ENCODE measurements at regions not wholly inside any gene's neighbourhood (a gene's known extent, or its start where the extent isn't known, plus 50 kb on each side); places are given as distances from the start of the nearest gene placed in this dataset.
"Not testable (repeated sequence)": the region's sequence is repeated elsewhere in the genome, so short reads cannot be mapped to it uniquely, and the experiment has no call there.

- Mint-ChIP-seq H3K4me3 (no peak overlapping the region), H3K27me3 (peaks cover 5% of the 10 kb centered on the region), H3K4me1 (no peaks in the 10 kb centered on the region), H3K9me3 (peaks cover 6% of the 10 kb centered on the region), H3K36me3 (ENCODE audit: low read depth) (no peaks in the 10 kb centered on the region), H3K27ac (no peak overlapping the region)
- no peak for DNase-seq
- POLR2A ChIA-PET: no interaction called here
- CTCF ChIA-PET: no interaction called here
Measured at GRCh38 chr9:88870627-88871026, 120.6 kb upstream of the S1PR3 start.

- Mint-ChIP-seq H3K27ac (no peak overlapping the region), H3K4me3 (no peak overlapping the region), H3K27me3 (peaks cover 5% of the 10 kb centered on the region), H3K36me3 (ENCODE audit: low read depth) (no peaks in the 10 kb centered on the region), H3K9me3 (peaks cover 6% of the 10 kb centered on the region), H3K4me1 (no peaks in the 10 kb centered on the region)
- CTCF ChIA-PET: no interaction called here
- DNase-seq: no peak
- POLR2A ChIA-PET: no interaction called here
Measured at GRCh38 chr9:88871669-88872068, 119.6 kb upstream of the S1PR3 start.

GRCh38 chr9:88872192-88872946 lies 118.9 kb upstream of the S1PR3 start:
- no peaks in the 10 kb centered on the region for H3K36me3 Mint-ChIP-seq (ENCODE audit: low read depth)
- POLR2A ChIA-PET: no interaction called here
- CTCF ChIA-PET: no interaction called here
- no peak overlapping the region for H3K4me3 Mint-ChIP-seq
- no peaks in the 10 kb centered on the region for H3K4me1 Mint-ChIP-seq
- peaks cover 6% of the 10 kb centered on the region for H3K9me3 Mint-ChIP-seq
- peaks cover 5% of the 10 kb centered on the region for H3K27me3 Mint-ChIP-seq
- no peak overlapping the region for H3K27ac Mint-ChIP-seq
- DNase-seq: no peak

- no peak for DNase-seq
- H3K27me3 Mint-ChIP-seq: peaks cover 5% of the 10 kb centered on the region
- H3K4me1 Mint-ChIP-seq: no peaks in the 10 kb centered on the region
- no peaks in the 10 kb centered on the region for H3K36me3 Mint-ChIP-seq (ENCODE audit: low read depth)
- no peak overlapping the region for H3K27ac Mint-ChIP-seq
- ChIA-PET POLR2A (no interaction called here), CTCF (no interaction called here)
- no peak overlapping the region for H3K4me3 Mint-ChIP-seq
- peaks cover 6% of the 10 kb centered on the region for H3K9me3 Mint-ChIP-seq
Measured at GRCh38 chr9:88873635-88874034, 117.6 kb upstream of the S1PR3 start.

GRCh38 chr9:88874391-88874790 lies 116.9 kb upstream of the S1PR3 start:
- no peak overlapping the region for H3K4me3 Mint-ChIP-seq
- DNase-seq: no peak
- H3K27ac Mint-ChIP-seq: no peak overlapping the region
- H3K9me3 Mint-ChIP-seq: peaks cover 1% of the 10 kb centered on the region
- H3K36me3 Mint-ChIP-seq (ENCODE audit: low read depth): no peaks in the 10 kb centered on the region
- ChIA-PET CTCF (no interaction called here), POLR2A (no interaction called here)
- no peaks in the 10 kb centered on the region for H3K4me1 Mint-ChIP-seq
- peaks cover 3% of the 10 kb centered on the region for H3K27me3 Mint-ChIP-seq

GRCh38 chr9:88875400-88876120 lies 115.7 kb upstream of the S1PR3 start:
- no peak overlapping the region for H3K27ac Mint-ChIP-seq
- DNase-seq: no peak
- no peak overlapping the region for H3K4me3 Mint-ChIP-seq
- peaks cover 3% of the 10 kb centered on the region for H3K27me3 Mint-ChIP-seq
- ChIA-PET CTCF (no interaction called here), POLR2A (no interaction called here)
- H3K9me3 Mint-ChIP-seq: no peaks in the 10 kb centered on the region
- H3K36me3 Mint-ChIP-seq (ENCODE audit: low read depth): no peaks in the 10 kb centered on the region
- H3K4me1 Mint-ChIP-seq: no peaks in the 10 kb centered on the region

GRCh38 chr9:88880199-88880598 lies 111.1 kb upstream of the S1PR3 start:
- ChIA-PET CTCF (no interaction called here), POLR2A (no interaction called here)
- no peaks in the 10 kb centered on the region for H3K9me3 Mint-ChIP-seq
- no peak for DNase-seq
- no peak overlapping the region for H3K4me3 Mint-ChIP-seq
- no peak overlapping the region for H3K27ac Mint-ChIP-seq
- no peaks in the 10 kb centered on the region for H3K36me3 Mint-ChIP-seq (ENCODE audit: low read depth)
- H3K27me3 Mint-ChIP-seq: peaks cover 5% of the 10 kb centered on the region
- H3K4me1 Mint-ChIP-seq: no peaks in the 10 kb centered on the region

- H3K27ac Mint-ChIP-seq; H3K4me1 Mint-ChIP-seq; H3K9me3 Mint-ChIP-seq; DNase-seq; POLR2A ChIA-PET; H3K4me3 Mint-ChIP-seq; H3K36me3 Mint-ChIP-seq (ENCODE audit: low read depth); H3K27me3 Mint-ChIP-seq; CTCF ChIA-PET: not testable (repeated sequence)
Measured at GRCh38 chr9:88884291-88884690, 107.0 kb upstream of the S1PR3 start.

- CTCF ChIA-PET; DNase-seq; POLR2A ChIA-PET; H3K27me3 Mint-ChIP-seq; H3K4me1 Mint-ChIP-seq; H3K4me3 Mint-ChIP-seq; H3K36me3 Mint-ChIP-seq (ENCODE audit: low read depth); H3K9me3 Mint-ChIP-seq; H3K27ac Mint-ChIP-seq: not testable (repeated sequence)
Measured at GRCh38 chr9:88886762-88887161, 104.5 kb upstream of the S1PR3 start.

GRCh38 chr9:88889386-88889785 lies 101.9 kb upstream of the S1PR3 start:
- Mint-ChIP-seq H3K4me3 (no peak overlapping the region), H3K4me1 (no peaks in the 10 kb centered on the region), H3K36me3 (ENCODE audit: low read depth) (no peaks in the 10 kb centered on the region), H3K9me3 (no peaks in the 10 kb centered on the region), H3K27ac (no peak overlapping the region), H3K27me3 (peaks cover 3% of the 10 kb centered on the region)
- no peak for DNase-seq
- POLR2A ChIA-PET: no interaction called here
- CTCF ChIA-PET: no interaction called here

GRCh38 chr9:88890546-88890945 lies 100.7 kb upstream of the S1PR3 start:
- ChIA-PET POLR2A (no interaction called here), CTCF (no interaction called here)
- no peak overlapping the region for H3K27ac Mint-ChIP-seq
- no peak overlapping the region for H3K4me3 Mint-ChIP-seq
- H3K4me1 Mint-ChIP-seq: no peaks in the 10 kb centered on the region
- peaks cover 1% of the 10 kb centered on the region for H3K27me3 Mint-ChIP-seq
- DNase-seq: no peak
- H3K9me3 Mint-ChIP-seq: no peaks in the 10 kb centered on the region
- no peaks in the 10 kb centered on the region for H3K36me3 Mint-ChIP-seq (ENCODE audit: low read depth)

GRCh38 chr9:88891040-88891439 lies 100.2 kb upstream of the S1PR3 start:
- CTCF ChIA-PET: no interaction called here
- DNase-seq: no peak
- no peaks in the 10 kb centered on the region for H3K9me3 Mint-ChIP-seq
- POLR2A ChIA-PET: no interaction called here
- H3K4me3 Mint-ChIP-seq: no peak overlapping the region
- no peak overlapping the region for H3K27ac Mint-ChIP-seq
- H3K4me1 Mint-ChIP-seq: no peaks in the 10 kb centered on the region
- peaks cover under 1% of the 10 kb centered on the region for H3K27me3 Mint-ChIP-seq
- H3K36me3 Mint-ChIP-seq (ENCODE audit: low read depth): no peaks in the 10 kb centered on the region

GRCh38 chr9:88892724-88893123 lies 98.5 kb upstream of the S1PR3 start:
- Mint-ChIP-seq H3K36me3 (ENCODE audit: low read depth) (no peaks in the 10 kb centered on the region), H3K9me3 (no peaks in the 10 kb centered on the region), H3K4me3 (no peak overlapping the region), H3K27ac (no peak overlapping the region), H3K4me1 (no peaks in the 10 kb centered on the region), H3K27me3 (no peaks in the 10 kb centered on the region)
- DNase-seq: no peak
- POLR2A ChIA-PET: no interaction called here
- CTCF ChIA-PET: no interaction called here

- no peak for DNase-seq
- no peaks in the 10 kb centered on the region for H3K4me1 Mint-ChIP-seq
- CTCF ChIA-PET: no interaction called here
- no peaks in the 10 kb centered on the region for H3K36me3 Mint-ChIP-seq (ENCODE audit: low read depth)
- H3K27me3 Mint-ChIP-seq: peaks cover 2% of the 10 kb centered on the region
- H3K9me3 Mint-ChIP-seq: no peaks in the 10 kb centered on the region
- POLR2A ChIA-PET: no interaction called here
- H3K27ac Mint-ChIP-seq: no peak overlapping the region
- H3K4me3 Mint-ChIP-seq: no peak overlapping the region
Measured at GRCh38 chr9:88897081-88897480, 94.2 kb upstream of the S1PR3 start.

All from activated CD4-positive, alpha-beta memory T cell treated with anti-CD3 and anti-CD28 coated beads, Interleukin-2, amount 10 ng/mL, durations not matched to agents 7 days and 5 days (primary cell).